ENCODE measurements at regions not wholly inside any gene's neighbourhood (a gene's known extent, or its start where the extent isn't known, plus 50 kb on each side); places are given as distances from the start of the nearest gene placed in this dataset.

DNA sequence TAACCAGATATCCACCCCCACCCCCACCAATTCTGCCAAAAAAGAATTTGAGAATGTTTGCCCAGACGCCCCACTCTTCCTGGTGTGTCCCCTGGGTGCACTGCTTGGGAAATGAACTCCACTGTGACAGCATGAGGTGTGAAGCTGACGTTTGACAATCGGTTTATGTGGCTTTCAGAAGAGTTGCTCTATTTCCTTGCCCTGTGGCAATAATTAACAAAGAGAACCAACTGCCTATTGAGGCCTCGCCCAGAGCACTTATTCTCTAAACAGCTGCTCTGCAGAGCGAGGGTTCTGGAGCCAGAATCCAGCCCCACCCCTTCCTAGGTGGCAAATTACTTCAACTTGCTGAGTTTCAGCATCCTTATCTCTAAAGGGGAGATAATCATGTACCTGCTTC is 115.8 kb upstream of the SIX3 start:
- H3K9me3 ChIP-seq = no peaks in the 10 kb centered on the region
- TF ChIP-seq CTCF (IDR thresholded peaks at IDR 0.05) = no peak
- ATAC-seq (peak; percentile 97), DNase-seq (peak; percentile 55 to 74 (median 61))
- H3K36me3 ChIP-seq (ENCODE audit: low read depth) = no peaks in the 10 kb centered on the region
- H3K4me1 ChIP-seq (ENCODE audit: low read depth) = peaks cover 11% of the 10 kb centered on the region
- intact Hi-C loops (cut with DNase I, micrococcal nuclease) = no loop called here
- H3K4me3 ChIP-seq = no peak overlapping the region

DNA sequence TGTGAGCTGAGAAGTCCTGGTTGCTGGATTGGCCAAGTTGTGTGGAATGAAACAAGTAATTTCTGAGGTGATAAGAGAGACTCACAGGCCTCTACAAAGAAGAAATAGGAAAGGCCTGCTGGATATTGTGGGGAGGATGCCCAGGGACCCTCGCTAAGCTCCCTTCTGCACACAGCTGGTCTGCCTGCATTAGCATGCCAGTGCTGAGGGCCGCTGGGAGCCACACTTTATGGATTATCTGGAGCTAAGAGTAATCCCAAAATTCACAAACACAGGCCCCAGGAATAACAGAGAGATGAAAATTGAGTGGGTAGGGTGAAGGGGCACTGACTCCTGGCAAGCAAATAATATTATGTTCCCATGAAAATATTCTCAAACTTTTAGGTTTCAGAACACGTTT is 114.9 kb upstream of the SIX3 start:
- TF ChIP-seq CTCF (IDR thresholded peaks at IDR 0.05) = no peak
- H3K4me3 ChIP-seq = no peak overlapping the region
- intact Hi-C loops (cut with DNase I, micrococcal nuclease) = no loop called here
- DNase-seq = no peak
- H3K9me3 ChIP-seq = no peaks in the 10 kb centered on the region
- no peaks in the 10 kb centered on the region for H3K36me3 ChIP-seq (ENCODE audit: low read depth)
- ATAC-seq = no peak
- H3K4me1 ChIP-seq (ENCODE audit: low read depth) = peaks cover 11% of the 10 kb centered on the region

GRCh38 chr2:44829771-44830170 is 111.7 kb upstream of the SIX3 start:
- Histone ChIP-seq H3K4me3 (no peak overlapping the region), H3K36me3 (ENCODE audit: low read depth) (no peaks in the 10 kb centered on the region), H3K9me3 (no peaks in the 10 kb centered on the region), H3K4me1 (ENCODE audit: low read depth) (peaks cover 11% of the 10 kb centered on the region)
- intact Hi-C loops (cut with DNase I, micrococcal nuclease) = no loop called here
- TF ChIP-seq CTCF (IDR thresholded peaks at IDR 0.05) = no peak
- ATAC-seq (no peak), DNase-seq (no peak)

- Histone ChIP-seq H3K4me3 (no peak overlapping the region), H3K9me3 (no peaks in the 10 kb centered on the region), H3K36me3 (ENCODE audit: low read depth) (no peaks in the 10 kb centered on the region), H3K4me1 (ENCODE audit: low read depth) (no peaks in the 10 kb centered on the region)
- intact Hi-C loops (cut with DNase I, micrococcal nuclease) = no loop called here
- no peak for ATAC-seq
- no peak for TF ChIP-seq CTCF (IDR thresholded peaks at IDR 0.05)
- DNase-seq = no peak
Measured at GRCh38 chr2:44833171-44834069, 108.1 kb upstream of the SIX3 start.

- H3K4me1 ChIP-seq (ENCODE audit: low read depth) = no peaks in the 10 kb centered on the region
- H3K36me3 ChIP-seq (ENCODE audit: low read depth) = no peaks in the 10 kb centered on the region
- no peak for ATAC-seq
- no peak overlapping the region for H3K4me3 ChIP-seq
- no peak for TF ChIP-seq CTCF (IDR thresholded peaks at IDR 0.05)
- intact Hi-C loops (cut with DNase I, micrococcal nuclease) = no loop called here
- no peak for DNase-seq
- no peaks in the 10 kb centered on the region for H3K9me3 ChIP-seq
Measured at GRCh38 chr2:44834656-44835055, 106.8 kb upstream of the SIX3 start.
